ENCODE measurements at regions not wholly inside any gene's neighbourhood (a gene's known extent, or its start where the extent isn't known, plus 50 kb on each side); places are given as distances from the start of the nearest gene placed in this dataset.
A peak's percentile ranks its signal among the peaks of the same experiment; 100 is the strongest.

- DNase-seq (ENCODE audit: extremely low read depth, low read depth), result no peak
Observed at GRCh38 chr5:99928490-99928889, 606.7 kb upstream of the FAM174A start.

DNA sequence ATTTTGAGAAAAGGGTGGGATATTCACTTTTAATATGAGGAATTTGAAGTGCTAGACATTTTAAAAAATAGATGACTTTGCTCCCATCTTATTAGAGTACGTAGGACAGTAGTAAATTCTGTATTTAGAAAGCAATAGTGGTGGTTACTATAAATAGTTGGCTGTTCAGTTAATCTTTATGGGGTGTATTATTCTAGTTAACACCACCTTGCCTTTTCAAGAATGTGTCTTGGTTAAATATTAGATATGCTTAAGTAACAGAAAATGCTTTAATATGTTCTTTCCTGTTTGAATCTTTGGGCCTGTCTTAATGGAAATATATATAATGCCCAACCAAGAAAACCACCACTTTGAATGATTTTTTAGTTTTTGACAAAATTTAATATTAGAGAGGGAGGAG is 608.7 kb upstream of the FAM174A start:
- no peak for DNase-seq (ENCODE audit: extremely low read depth, low read depth)

- DNase-seq (ENCODE audit: extremely low read depth, low read depth), result no peak
Observed at GRCh38 chr5:99922386-99922785, 612.8 kb upstream of the FAM174A start.

GRCh38 chr5:99911971-99912370 is 623.2 kb upstream of the FAM174A start:
- DNase-seq (ENCODE audit: extremely low read depth, low read depth), result no peak

DNA sequence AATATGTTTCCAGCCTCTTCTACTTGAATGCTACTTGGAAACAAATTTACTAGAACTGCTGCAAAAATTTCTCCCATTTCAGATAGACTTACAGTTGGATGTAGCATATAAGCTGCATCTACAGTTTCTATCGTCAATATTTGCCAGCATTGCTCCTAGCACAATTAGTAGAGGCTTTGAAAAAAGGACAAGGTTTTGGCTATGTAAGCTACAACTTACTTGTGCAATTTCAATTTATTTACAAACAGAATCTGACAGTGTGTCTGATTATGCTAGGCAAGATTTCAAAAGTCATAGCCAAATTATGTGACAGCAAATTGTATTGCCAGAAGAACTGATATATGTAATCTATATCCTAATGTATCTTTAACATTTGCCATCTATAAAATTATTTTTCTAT is 628.4 kb upstream of the FAM174A start:
- no peak for DNase-seq (ENCODE audit: extremely low read depth, low read depth)

DNA sequence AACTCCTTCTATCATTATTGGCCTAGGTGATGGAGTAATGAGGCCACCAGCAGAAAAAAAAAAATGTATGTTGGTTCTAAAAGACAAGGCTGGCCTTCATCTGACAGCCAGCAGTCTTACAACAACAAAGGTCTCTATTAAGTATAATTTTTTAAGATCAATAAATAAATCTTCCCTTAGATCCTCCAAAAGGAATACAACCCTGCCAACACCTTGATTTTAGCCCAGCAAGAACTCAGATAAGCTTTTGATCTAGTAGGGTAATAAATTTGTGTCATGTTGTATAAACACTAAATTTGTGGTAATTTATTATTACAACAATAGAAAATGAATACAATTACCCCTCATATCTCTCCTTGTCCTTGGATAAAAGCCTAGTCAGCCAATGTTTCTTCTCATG is 633.2 kb upstream of the FAM174A start:
- no peak for DNase-seq (ENCODE audit: extremely low read depth, low read depth)

- peak; percentile 21 for DNase-seq (ENCODE audit: extremely low read depth, low read depth)
Observed at GRCh38 chr5:99900302-99900852, 634.8 kb upstream of the FAM174A start.

DNA sequence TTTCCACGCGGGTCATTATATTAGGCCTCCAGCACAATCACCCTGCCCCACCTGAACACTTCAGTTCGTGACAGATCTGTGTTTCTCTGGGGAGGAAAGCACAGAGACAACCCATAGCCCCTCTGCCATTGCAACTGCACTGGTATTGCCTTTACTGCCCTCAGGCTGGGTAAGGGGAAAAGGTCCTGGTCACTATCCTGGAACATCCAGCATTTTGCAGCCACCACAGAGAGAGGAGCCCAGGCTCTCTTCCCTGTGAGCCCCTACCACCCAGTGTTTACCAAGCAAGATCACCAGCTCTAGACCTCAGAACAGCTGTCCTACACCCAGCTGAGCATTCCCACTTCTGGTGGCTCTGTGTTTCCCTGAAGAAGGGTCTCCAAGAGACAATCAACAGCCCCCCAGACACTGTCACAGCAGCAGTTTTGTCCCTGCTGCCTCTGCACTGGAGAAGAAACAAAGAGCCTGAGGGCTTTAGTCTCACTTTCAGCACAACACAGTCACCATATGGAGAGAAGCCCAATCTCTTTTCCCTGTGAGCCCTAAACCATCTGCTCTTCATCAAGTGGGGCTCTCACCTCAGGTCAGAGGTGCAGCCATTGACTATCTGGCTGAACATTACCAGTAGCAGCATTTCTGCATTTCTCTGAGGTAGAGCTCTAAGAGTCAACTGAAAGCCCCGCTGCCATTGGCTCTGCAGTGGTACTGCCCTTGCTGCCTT is 655.2 kb upstream of the FAM174A start:
- no peak for DNase-seq (ENCODE audit: extremely low read depth, low read depth)

- DNase-seq (ENCODE audit: extremely low read depth, low read depth), result no peak
Observed at GRCh38 chr5:99878830-99879229, 656.3 kb upstream of the FAM174A start.

GRCh38 chr5:99866740-99867139 is 668.4 kb upstream of the FAM174A start:
- no peak for DNase-seq (ENCODE audit: extremely low read depth, low read depth)

GRCh38 chr5:99865159-99865558 is 670.0 kb upstream of the FAM174A start:
- no peak for DNase-seq (ENCODE audit: extremely low read depth, low read depth)

DNA sequence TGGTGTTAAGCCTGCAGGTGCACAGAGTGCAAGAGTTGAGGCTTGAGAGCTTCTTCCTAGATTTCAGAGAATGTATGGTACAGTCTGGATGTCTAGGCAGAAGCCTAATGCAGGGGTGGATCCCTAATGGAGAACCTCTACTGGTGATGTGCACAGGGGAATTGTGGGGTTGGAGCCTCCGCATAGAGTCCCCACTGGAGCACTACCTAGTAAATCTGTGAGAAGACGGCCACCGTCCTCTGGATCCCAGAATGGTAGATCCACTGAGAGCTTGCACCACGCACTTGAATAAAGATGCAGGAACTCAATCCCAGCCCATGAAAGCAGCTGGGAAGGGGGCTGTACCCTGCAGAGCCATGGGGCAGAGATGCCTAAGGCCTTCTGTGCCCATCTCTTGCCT is 699.4 kb upstream of the FAM174A start:
- no peak for DNase-seq (ENCODE audit: extremely low read depth, low read depth)

DNA sequence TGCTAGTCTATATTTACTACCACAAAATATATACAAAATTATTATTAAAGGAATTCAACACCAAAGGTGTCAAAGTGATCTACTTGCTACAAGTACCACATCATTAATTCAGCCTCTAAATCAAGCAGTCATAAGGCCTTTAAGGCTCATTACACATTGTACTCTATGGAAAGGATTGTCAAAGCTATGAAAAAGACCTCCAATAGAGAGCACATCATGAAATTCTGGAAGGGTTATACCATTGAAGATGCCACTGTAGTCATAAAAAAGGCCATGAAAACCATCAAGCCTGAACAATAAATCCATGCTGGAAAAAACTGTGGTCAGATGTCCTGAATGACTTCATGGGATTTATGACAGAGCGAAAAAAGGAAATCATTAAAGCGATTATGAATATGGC is 708.0 kb upstream of the FAM174A start:
- DNase-seq (ENCODE audit: extremely low read depth, low read depth), result no peak

- DNase-seq (ENCODE audit: extremely low read depth, low read depth), result no peak
Observed at GRCh38 chr5:99817796-99818195, 717.4 kb upstream of the FAM174A start.

DNA sequence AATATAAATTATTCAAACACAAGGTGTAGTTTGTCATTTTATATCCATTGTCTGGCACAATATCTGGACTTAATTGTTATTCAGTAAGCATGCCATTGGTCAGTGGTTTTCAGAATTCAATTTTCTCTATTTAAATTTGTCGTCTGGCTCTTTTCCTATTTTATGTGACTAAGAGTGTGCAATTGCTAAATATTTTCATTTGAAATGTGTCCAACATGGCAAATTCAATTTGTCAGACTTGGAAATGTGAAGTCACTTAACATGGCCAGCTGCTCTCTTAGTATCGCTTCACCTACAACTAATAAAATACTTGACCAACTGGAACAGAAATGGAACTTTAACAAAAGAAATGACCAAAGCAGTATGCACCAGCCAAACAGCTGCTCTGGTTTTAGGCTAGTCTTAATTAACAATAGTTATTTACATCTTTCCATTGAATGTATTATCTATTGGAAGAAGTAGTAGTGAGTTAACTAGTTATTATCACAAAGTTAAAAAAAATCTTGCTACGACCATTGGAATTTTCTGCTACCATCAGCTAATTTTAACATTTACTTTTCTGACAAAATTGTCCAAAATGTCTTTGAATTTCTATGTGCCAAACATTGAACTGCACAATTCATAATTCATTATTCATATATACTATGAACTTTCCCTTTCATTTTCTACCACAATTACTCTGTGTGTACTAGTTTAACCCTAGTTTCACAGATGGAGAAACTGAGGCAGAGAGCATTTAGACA is 720.7 kb upstream of the FAM174A start:
- DNase-seq (ENCODE audit: extremely low read depth, low read depth), result no peak

- no peak for DNase-seq (ENCODE audit: extremely low read depth, low read depth)
Observed at GRCh38 chr5:99808657-99809230, 726.4 kb upstream of the FAM174A start.

DNA sequence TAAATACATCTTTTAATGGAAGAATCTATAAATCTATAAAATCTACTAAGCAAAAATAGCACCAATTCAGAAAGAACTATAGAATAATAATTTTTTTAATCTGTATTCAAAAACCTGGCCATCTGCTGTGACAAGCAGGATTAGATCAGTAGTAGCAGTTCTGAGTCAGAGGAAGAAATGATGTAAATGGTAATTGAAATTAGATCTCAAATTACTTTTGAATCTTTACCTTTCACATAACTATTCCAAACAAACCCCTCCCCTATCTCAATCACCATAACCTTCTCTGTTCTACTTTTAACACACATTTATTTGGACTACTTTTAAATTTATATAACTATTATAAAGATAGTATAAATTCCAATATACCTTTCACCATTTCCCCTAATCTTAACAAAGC is 727.8 kb upstream of the FAM174A start:
- no peak for DNase-seq (ENCODE audit: extremely low read depth, low read depth)

DNA sequence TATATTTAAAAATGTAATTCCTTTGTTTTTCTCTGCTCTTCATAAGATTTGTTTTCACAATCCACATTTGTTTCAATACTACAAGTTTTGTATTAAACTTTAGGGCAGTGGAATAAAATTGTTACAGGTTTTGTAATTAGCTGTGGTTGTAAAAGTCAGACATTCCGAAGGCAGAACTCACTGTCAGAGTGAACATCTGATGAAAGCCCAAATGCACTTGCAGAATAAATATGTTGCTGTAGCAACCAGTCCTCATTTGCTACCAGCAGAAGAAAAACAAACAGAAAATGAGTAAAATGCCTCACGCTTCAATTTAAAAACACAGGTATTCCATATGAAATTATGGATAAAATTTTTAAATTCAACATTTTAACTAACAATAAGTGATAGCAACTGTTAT is 740.1 kb upstream of the FAM174A start:
- DNase-seq (ENCODE audit: extremely low read depth, low read depth), result no peak

DNA sequence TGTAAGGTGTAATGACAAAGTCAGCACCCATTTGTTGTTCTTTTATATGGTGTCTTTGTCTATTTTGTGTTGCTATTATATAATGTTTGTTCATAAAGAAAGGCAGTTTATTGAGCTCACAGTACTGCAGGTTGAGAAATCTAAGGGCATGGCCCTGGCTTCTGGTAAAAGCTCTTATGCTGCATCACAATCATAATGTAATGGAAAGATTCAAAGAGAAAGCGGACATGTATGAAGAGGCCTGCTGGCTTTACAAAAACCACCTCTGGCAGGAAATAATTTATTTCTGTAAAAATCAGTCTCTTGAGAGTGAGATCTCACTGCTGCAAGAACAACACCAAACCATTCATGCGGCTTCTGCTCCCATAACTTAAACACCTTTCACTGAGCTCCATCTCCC is 746.7 kb upstream of the FAM174A start:
- no peak for DNase-seq (ENCODE audit: extremely low read depth, low read depth)

GRCh38 chr5:99775189-99775588 is 760.0 kb upstream of the FAM174A start:
- no peak for DNase-seq (ENCODE audit: extremely low read depth, low read depth)

DNA sequence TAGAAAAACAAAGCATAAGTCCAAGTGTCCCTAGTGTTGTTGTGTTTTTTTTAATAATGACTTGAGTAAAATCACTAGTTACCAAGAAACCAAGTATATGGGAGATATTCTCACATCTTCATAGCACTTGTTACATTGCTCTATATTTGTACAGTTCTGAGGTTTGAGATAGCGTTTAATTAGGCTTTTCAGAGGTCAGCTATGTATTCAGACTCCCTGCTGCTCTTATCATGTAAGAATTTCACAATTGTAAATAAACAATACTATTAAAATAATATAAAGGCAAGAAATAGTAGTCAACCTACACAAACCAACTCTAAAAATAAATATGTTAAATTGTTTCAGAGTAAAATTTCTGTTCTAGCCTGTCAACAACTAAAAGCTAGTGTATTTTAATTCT is 761.9 kb upstream of the FAM174A start:
- DNase-seq (ENCODE audit: extremely low read depth, low read depth), result no peak

- DNase-seq (ENCODE audit: extremely low read depth, low read depth), result no peak
Observed at GRCh38 chr5:99771296-99771695, 763.9 kb upstream of the FAM174A start.

All from NCI-H460 (cell line).